ENCODE measurements at regions not wholly inside any gene's neighbourhood (a gene's known extent, or its start where the extent isn't known, plus 50 kb on each side); places are given as distances from the start of the nearest gene placed in this dataset.
A peak's percentile ranks its signal among the peaks of the same experiment; 100 is the strongest.
"Not testable (repeated sequence)": the region's sequence is repeated elsewhere in the genome, so short reads cannot be mapped to it uniquely, and the experiment has no call there.

- POLR2A ChIA-PET (ENCODE audit: partially characterized antibody); H3K4me3 ChIP-seq (ENCODE audit: low read length in 2 of 2); H3K4me1 ChIP-seq (ENCODE audit: insufficient read depth, low read length); H3K27ac ChIP-seq (ENCODE audit: low read depth, low read length); H3K4me1 Mint-ChIP-seq; H3K9me3 ChIP-seq (ENCODE audit: control insufficient read depth in 1 of 2, low read length in 2 of 2); H3K9me3 Mint-ChIP-seq; H3K27me3 ChIP-seq (ENCODE audit: insufficient read depth, low read length); H3K27me3 Mint-ChIP-seq; H3K4me3 Mint-ChIP-seq; H3K36me3 Mint-ChIP-seq; H3K36me3 ChIP-seq (ENCODE audit: insufficient read depth, low read length); intact Hi-C loops (cut with micrococcal nuclease); H3K27ac Mint-ChIP-seq; DNase-seq; CTCF ChIA-PET (ENCODE audit: partially characterized antibody): not testable (repeated sequence)
Observed at GRCh38 chr9:28147923-28148597, 574.8 kb upstream of the C9orf72 start.

DNA sequence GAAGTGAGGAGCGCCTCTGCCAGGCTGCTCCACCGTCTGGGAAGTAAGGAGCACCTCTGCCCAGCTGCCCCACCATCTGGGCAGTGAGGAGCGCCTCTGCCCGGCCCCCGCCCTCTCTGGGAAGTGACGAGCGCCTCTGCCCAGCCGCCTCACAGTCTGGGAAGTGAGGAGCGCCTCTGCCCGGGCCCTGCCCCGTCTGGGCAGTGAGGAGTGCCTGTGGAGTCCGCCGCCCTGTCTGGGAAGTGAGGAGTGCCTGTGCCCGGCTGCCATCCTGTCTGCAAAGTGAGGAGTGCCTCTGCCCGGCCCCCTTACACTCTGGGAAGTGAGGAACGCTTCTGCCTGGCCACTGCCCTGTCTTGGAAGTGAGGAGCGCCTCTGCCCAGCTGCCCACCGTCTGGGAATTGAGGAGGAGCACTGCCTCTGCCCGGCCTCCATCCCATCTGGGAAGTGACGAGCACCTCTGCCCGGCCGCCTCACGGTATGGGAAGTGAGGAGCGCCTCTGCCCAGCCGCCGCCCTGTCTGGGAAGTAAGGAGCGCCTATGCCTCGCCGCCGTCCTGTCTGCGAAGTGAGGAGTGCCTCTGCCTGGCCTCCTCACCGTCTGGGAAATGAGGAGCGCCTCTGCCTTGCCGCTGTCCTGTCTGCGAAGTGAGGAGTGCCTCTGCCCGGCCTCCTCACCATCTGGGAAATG is 576.2 kb upstream of the C9orf72 start:
- H3K4me1 ChIP-seq (ENCODE audit: insufficient read depth, low read length); H3K9me3 Mint-ChIP-seq; H3K4me1 Mint-ChIP-seq; CTCF ChIA-PET (ENCODE audit: partially characterized antibody); H3K36me3 Mint-ChIP-seq; DNase-seq; H3K4me3 ChIP-seq (ENCODE audit: low read length in 2 of 2); H3K27ac Mint-ChIP-seq; POLR2A ChIA-PET (ENCODE audit: partially characterized antibody); H3K27ac ChIP-seq (ENCODE audit: low read depth, low read length); H3K9me3 ChIP-seq (ENCODE audit: control insufficient read depth in 1 of 2, low read length in 2 of 2); H3K27me3 Mint-ChIP-seq; H3K36me3 ChIP-seq (ENCODE audit: insufficient read depth, low read length); H3K27me3 ChIP-seq (ENCODE audit: insufficient read depth, low read length): not testable (repeated sequence)
- H3K4me3 Mint-ChIP-seq = peak overlapping the region in 1 of 8 donors; percentile 26
- intact Hi-C loops (cut with micrococcal nuclease) = loop anchor here (10.0 kb wide), 1 partner anchor 1575 kb away; no protein-coding TSS in a partner anchor

- Histone ChIP-seq H3K4me3 (ENCODE audit: low read length in 2 of 2) (no peak overlapping the region), H3K4me1 (ENCODE audit: insufficient read depth, low read length) (no peaks in the 10 kb centered on the region), H3K36me3 (ENCODE audit: insufficient read depth, low read length) (no peaks in the 10 kb centered on the region), H3K9me3 (ENCODE audit: control insufficient read depth in 1 of 2, low read length in 2 of 2) (no peaks in the 10 kb centered on the region), H3K27me3 (ENCODE audit: insufficient read depth, low read length) (no peaks in the 10 kb centered on the region), H3K27ac (ENCODE audit: low read depth, low read length) (no peak overlapping the region)
- Mint-ChIP-seq H3K27me3 (no peaks in the 10 kb centered on the region), H3K4me1 (no peaks in the 10 kb centered on the region), H3K4me3 (no peak overlapping the region), H3K9me3 (peaks cover 0 to 8% (median under 1%) of the 10 kb centered on the region in 8 donors), H3K36me3 (no peaks in the 10 kb centered on the region), H3K27ac (no peak overlapping the region)
- ChIA-PET CTCF (ENCODE audit: partially characterized antibody) (no interaction called here), POLR2A (ENCODE audit: partially characterized antibody) (no interaction called here)
- intact Hi-C loops (cut with micrococcal nuclease) = loop anchor here (10.0 kb wide), 1 partner anchor 1570 kb away; no protein-coding TSS in a partner anchor
- no peak for DNase-seq
Observed at GRCh38 chr9:28155067-28155466, 581.8 kb upstream of the C9orf72 start.

DNA sequence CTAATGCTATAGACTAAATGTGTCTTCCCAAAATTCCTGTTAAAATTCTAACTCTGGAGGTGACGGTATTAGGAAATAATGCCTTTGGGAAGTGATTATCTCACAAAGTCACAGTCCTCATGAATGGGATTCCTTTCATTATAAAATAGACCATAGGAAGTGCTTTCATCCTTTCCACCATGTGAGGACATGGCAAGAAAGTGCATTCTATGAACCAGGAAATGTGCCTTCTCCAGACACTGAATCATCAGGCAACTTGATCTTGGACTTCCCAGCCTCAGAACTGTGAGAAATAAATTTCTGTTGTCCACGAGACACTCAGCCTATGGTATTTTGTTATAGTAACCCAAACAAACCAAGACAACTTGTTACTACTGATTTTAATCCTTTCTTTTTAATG is 582.4 kb upstream of the C9orf72 start:
- Histone ChIP-seq H3K36me3 (ENCODE audit: insufficient read depth, low read length) (no peaks in the 10 kb centered on the region), H3K27ac (ENCODE audit: low read depth, low read length) (no peak overlapping the region), H3K4me3 (ENCODE audit: low read length in 2 of 2) (no peak overlapping the region), H3K9me3 (ENCODE audit: control insufficient read depth in 1 of 2, low read length in 2 of 2) (no peaks in the 10 kb centered on the region), H3K27me3 (ENCODE audit: insufficient read depth, low read length) (no peaks in the 10 kb centered on the region), H3K4me1 (ENCODE audit: insufficient read depth, low read length) (no peaks in the 10 kb centered on the region)
- Mint-ChIP-seq H3K4me1 (no peaks in the 10 kb centered on the region), H3K9me3 (peaks cover 0 to 8% (median 3%) of the 10 kb centered on the region in 8 donors), H3K27me3 (no peaks in the 10 kb centered on the region), H3K36me3 (no peaks in the 10 kb centered on the region), H3K27ac (no peak overlapping the region), H3K4me3 (no peak overlapping the region)
- ChIA-PET POLR2A (ENCODE audit: partially characterized antibody) (no interaction called here), CTCF (ENCODE audit: partially characterized antibody) (no interaction called here)
- intact Hi-C loops (cut with micrococcal nuclease) = loop anchor here (10.0 kb wide), 1 partner anchor 1569 kb away; no protein-coding TSS in a partner anchor
- no peak for DNase-seq

GRCh38 chr9:28158451-28158850 is 585.2 kb upstream of the C9orf72 start:
- POLR2A ChIA-PET (ENCODE audit: partially characterized antibody) = no interaction called here

DNA sequence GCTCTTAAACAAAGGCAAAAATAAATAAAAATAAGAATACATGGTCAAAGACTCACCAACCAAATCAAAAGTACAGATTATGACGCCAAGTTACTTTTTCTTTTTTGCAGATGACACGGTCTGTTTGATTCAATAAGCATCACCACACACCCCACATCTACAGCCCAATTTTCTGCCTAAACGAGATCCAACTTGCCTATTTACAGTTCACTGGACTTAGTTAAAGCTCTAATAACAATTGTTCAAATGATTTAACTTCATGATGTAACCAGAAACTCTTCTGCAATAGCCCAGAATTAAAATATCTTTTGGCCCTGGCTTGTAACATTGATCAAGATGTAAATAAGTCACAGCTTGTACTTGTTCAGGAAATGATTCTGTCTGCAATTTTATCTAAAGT is 590.3 kb upstream of the C9orf72 start:
- no peak overlapping the region for H3K27ac ChIP-seq (ENCODE audit: low read depth, low read length)
- H3K9me3 Mint-ChIP-seq = peaks cover 0 to 7% (median 2%) of the 10 kb centered on the region in 8 donors
- DNase-seq = no peak
- no peaks in the 10 kb centered on the region for H3K27me3 Mint-ChIP-seq
- no peaks in the 10 kb centered on the region for H3K9me3 ChIP-seq (ENCODE audit: control insufficient read depth in 1 of 2, low read length in 2 of 2)
- no peaks in the 10 kb centered on the region for H3K4me1 Mint-ChIP-seq
- POLR2A ChIA-PET (ENCODE audit: partially characterized antibody) = no interaction called here
- no peaks in the 10 kb centered on the region for H3K36me3 ChIP-seq (ENCODE audit: insufficient read depth, low read length)
- no peak overlapping the region for H3K4me3 Mint-ChIP-seq
- H3K4me3 ChIP-seq (ENCODE audit: low read length in 2 of 2) = no peak overlapping the region
- H3K36me3 Mint-ChIP-seq = no peaks in the 10 kb centered on the region
- CTCF ChIA-PET (ENCODE audit: partially characterized antibody) = no interaction called here
- H3K27ac Mint-ChIP-seq = no peak overlapping the region
- H3K27me3 ChIP-seq (ENCODE audit: insufficient read depth, low read length) = no peaks in the 10 kb centered on the region
- intact Hi-C loops (cut with micrococcal nuclease) = no loop called here
- no peaks in the 10 kb centered on the region for H3K4me1 ChIP-seq (ENCODE audit: insufficient read depth, low read length)

More at GRCh38 chr9:28158451-28158850, 585.2 kb upstream of the C9orf72 start:
- no peak overlapping the region for H3K4me3 ChIP-seq (ENCODE audit: low read length in 2 of 2)
- no peaks in the 10 kb centered on the region for H3K9me3 ChIP-seq (ENCODE audit: control insufficient read depth in 1 of 2, low read length in 2 of 2)
- Mint-ChIP-seq H3K27ac (no peak overlapping the region), H3K27me3 (no peaks in the 10 kb centered on the region), H3K9me3 (peaks cover 0 to 8% (median 4%) of the 10 kb centered on the region in 8 donors), H3K36me3 (no peaks in the 10 kb centered on the region), H3K4me3 (no peak overlapping the region), H3K4me1 (no peaks in the 10 kb centered on the region)
- no peak overlapping the region for H3K27ac ChIP-seq (ENCODE audit: low read depth, low read length)
- H3K4me1 ChIP-seq (ENCODE audit: insufficient read depth, low read length) = no peaks in the 10 kb centered on the region
- no peak for DNase-seq
- no peaks in the 10 kb centered on the region for H3K36me3 ChIP-seq (ENCODE audit: insufficient read depth, low read length)
- intact Hi-C loops (cut with micrococcal nuclease) = loop anchor here (10.0 kb wide), 1 partner anchor 1566 kb away; no protein-coding TSS in a partner anchor
- CTCF ChIA-PET (ENCODE audit: partially characterized antibody) = no interaction called here
- H3K27me3 ChIP-seq (ENCODE audit: insufficient read depth, low read length) = no peaks in the 10 kb centered on the region

DNA sequence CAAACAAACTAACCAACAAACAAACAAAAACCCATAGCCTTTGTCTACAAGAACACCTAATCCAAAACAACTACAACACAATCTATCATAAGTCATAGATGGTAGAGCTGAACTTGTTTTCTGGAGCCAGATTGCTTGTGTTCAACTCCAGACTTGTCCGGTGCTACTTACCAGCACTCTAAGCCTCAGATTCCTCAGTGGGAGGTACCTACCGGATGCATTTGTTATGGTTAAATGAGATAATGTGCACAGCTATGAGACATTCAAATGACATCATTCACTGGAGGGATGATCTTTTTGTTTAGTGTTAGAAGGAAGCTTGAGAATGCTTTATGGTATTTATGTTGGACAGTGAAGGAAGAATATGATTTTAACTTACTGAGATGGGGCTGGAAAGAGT is 592.9 kb upstream of the C9orf72 start:
- POLR2A ChIA-PET (ENCODE audit: partially characterized antibody) = no interaction called here
- H3K9me3 Mint-ChIP-seq = peaks cover 0 to 7% (median 2%) of the 10 kb centered on the region in 8 donors
- H3K4me1 Mint-ChIP-seq = no peaks in the 10 kb centered on the region

More for the DNA sequence above, 592.9 kb upstream of the C9orf72 start:
- CTCF ChIA-PET (ENCODE audit: partially characterized antibody) = no interaction called here
- Mint-ChIP-seq H3K27ac (no peak overlapping the region), H3K4me3 (no peak overlapping the region), H3K36me3 (no peaks in the 10 kb centered on the region), H3K27me3 (no peaks in the 10 kb centered on the region)
- no peak overlapping the region for H3K4me3 ChIP-seq (ENCODE audit: low read length in 2 of 2)
- H3K9me3 ChIP-seq (ENCODE audit: control insufficient read depth in 1 of 2, low read length in 2 of 2) = no peaks in the 10 kb centered on the region
- intact Hi-C loops (cut with micrococcal nuclease) = no loop called here
- no peak for DNase-seq
- H3K27ac ChIP-seq (ENCODE audit: low read depth, low read length) = no peak overlapping the region
- no peaks in the 10 kb centered on the region for H3K27me3 ChIP-seq (ENCODE audit: insufficient read depth, low read length)
- H3K4me1 ChIP-seq (ENCODE audit: insufficient read depth, low read length) = no peaks in the 10 kb centered on the region
- no peaks in the 10 kb centered on the region for H3K36me3 ChIP-seq (ENCODE audit: insufficient read depth, low read length)

Measured in CD4-positive, alpha-beta memory T cell (primary cell).